Stimulated activated CD4-positive, alpha-beta T cell treated with anti-CD3 and anti-CD28 coated beads, Interleukin-12 subunit alpha, Interleukin-12 subunit beta, amount 100 ng/mL, for 48 hours (primary cell): ENCODE measurements at regions not wholly inside any gene's neighbourhood (a gene's known extent, or its start where the extent isn't known, plus 50 kb on each side); places are given as distances from the start of the nearest gene placed in this dataset.

Source experiments
- DNase-seq, 3 donors: peaks; one replicate each; pipeline ENCODE4 v3.0.0-alpha.2; 2020; ENCODE audit warnings: low read depth in 2 of 3, low spot score in 1 of 3

GRCh38 chr10:1928606-1929005 lies 191.3 kb upstream of the ADARB2 start:
- DNase-seq: no peak

DNA sequence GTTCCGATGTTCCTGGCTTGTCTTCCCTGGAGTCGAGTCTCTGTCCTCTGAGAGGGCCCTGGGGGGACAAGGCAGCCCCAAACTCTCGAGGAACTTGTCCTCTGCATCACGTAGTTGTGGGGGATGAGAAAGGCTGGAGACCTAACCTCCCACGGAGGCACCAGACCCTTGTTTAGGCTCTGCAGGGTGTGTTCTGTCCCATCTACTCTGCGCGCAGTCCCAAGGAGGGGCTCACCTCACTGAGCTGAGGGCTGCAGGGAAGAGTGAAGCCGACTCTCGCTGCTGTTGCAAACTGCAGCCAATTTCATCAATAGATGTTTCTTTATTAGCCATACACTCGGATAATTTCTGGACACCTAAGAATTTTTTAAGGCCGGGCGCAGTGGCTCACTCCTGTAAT lies 186.7 kb upstream of the ADARB2 start:
- DNase-seq: no peak

- DNase-seq: no peak
Observed at GRCh38 chr10:1923586-1923985, 186.3 kb upstream of the ADARB2 start.

- DNase-seq: no peak
Observed at GRCh38 chr10:1920941-1921340, 183.6 kb upstream of the ADARB2 start.

GRCh38 chr10:1920127-1920526 lies 182.8 kb upstream of the ADARB2 start:
- DNase-seq: no peak

GRCh38 chr10:1911771-1912170 lies 174.4 kb upstream of the ADARB2 start:
- no peak for DNase-seq

DNA sequence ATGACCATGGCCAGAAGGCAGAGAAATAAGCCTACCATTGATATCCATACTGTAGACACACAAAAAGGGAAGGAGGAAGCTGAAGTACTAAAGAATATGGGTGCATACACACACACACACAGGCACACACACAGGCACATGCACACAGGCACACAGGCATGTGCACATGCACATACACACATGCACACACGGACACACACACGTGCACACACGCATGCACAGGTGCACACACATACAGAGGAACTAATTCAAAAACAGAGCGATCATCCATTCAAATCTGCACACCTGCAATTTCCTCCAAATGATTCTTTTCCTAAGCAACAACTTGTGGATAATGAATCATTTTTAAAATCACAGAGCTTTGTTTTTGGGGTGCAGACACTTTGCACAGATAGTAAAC lies 166.7 kb upstream of the ADARB2 start:
- no peak for DNase-seq

DNA sequence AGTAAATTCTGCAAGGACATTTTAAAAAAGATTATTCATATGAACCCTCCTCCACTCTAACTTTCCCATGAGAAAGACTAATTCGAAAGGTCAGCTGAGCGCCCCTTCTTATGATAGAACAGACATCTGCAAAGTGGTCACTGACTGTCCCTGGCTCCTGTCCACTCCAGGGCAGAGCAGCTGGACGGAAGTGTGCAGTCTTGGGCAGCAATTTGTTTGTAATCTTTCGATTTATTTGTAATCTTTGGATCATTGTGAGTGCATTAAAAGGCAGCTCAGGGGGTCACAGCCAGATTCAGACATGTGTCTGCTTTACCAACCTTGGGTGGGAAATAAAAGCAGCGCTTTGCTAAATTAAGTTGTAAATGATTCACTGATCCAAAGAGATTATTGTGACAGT lies 158.8 kb upstream of the ADARB2 start:
- no peak for DNase-seq

DNA sequence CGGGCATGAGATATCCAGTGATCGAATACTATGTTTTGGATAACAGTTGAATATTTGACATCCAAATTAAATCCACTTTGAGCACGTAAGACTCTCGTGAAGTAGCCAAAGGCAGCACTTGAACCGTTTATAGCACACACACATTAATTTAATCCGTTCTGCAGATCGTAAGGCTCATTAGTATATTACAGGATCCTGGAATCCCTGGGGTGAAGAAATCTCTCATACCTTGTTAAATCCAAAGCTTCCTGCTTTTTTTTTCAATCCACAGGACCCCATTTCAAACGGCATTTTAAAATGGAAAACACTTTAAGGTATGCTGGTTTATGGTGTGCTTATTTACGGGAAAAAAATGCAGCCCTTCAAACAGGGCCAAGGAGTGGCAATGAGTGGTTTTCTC lies 158.4 kb upstream of the ADARB2 start:
- DNase-seq: no peak

GRCh38 chr10:1894912-1895311 lies 157.6 kb upstream of the ADARB2 start:
- DNase-seq: no peak

DNA sequence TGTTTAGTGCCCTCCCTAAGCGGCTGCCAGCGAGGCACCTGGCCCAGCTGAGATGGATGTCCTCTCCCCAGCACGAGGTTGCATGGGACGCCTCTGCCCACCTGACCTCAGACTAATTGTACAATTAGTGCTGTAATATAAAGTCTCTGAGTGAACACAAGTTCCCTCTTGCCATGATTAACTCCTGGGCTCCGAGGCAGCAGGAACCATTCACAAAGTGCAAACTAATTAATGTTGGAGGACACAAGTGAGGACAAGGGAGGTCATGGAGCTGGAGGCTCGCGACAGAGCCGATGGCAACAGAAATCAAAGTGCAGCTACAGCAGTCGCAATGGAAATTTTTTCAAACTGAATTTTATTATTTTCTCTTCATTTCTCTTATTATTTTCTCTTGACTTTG lies 156.6 kb upstream of the ADARB2 start:
- DNase-seq: no peak

GRCh38 chr10:1886039-1886438 lies 148.7 kb upstream of the ADARB2 start:
- DNase-seq: no peak

- DNase-seq: no peak
Observed at GRCh38 chr10:1882728-1883127, 145.4 kb upstream of the ADARB2 start.

- DNase-seq: no peak
Observed at GRCh38 chr10:1882180-1882579, 144.9 kb upstream of the ADARB2 start.

GRCh38 chr10:1881636-1882035 lies 144.3 kb upstream of the ADARB2 start:
- no peak for DNase-seq

DNA sequence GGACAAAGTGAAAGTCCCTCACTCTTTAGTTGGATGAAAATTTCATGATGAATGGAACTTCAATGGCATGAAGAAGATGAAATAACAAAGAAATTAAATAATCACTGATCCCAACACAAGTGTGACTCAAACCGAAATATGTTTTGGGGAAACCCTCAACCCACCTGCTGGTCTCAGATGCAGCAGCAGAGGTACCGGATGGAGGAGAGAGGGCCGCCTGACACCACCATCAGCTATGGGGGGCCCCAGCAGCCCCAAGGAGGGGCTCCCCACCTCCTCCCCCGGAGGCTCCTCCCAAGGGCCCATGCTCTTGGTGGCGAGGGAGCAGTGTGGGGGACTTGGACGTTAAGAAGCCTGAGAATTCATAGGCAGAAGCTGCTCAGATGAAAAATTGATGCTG lies 137.2 kb upstream of the ADARB2 start:
- no peak for DNase-seq

DNA sequence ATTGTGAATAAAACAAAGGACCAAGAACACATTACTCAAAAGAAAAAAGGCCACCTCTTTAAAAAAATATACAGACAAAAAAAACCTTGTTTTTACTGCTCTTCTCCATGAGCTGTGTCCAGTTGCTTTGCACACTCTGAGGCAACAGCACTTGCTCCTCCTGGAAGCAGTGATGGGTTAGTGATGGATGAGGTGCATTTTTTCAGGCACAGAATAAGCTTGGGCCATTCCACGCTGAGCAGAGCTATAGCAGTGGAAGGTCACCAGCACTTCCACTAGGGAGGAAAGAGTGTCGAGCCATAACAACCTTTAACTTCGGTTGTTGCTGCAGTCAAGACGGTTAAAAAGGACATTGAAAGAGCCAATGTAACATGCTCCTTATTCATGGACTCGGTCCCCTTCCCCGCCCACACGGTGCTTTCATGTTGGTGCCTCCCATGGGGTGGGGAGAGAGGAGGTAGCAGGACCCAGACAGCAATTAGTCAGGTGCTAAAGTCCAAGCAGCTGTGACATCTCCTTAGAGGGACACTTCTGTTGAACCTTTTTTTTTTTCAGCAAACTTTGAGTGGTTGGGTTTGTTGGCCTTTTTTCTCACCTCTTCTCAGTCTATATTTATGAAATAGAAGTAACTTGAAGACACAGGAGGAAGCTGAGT lies 136.5 kb upstream of the ADARB2 start:
- DNase-seq: no peak

DNA sequence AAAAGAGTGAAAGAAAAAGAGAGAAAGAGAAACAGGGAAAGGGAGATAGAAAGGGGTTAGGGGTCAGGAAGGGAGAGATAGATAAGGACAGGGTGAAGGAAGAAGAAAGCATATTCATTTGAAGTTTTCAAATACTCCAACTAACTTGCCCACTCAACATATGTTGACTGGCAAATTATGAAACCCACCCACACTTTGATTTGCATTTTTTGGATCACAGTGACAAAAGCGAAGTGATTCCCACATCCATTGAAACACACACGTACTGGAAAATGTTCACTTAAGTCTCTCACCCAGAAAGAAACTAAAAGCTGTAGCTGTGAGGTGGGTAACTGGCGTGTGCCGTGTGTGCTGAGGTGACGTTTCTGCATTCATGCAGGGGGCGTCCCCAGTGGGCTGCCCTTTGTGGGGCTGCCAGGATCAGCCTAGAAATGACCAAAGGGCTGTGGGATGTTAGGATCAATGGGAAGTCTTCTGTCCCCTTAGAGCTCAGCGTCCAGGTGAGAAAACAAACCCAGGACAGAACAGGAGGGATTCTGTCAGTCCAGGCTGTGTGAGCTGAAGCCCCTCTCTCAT lies 134.9 kb upstream of the ADARB2 start:
- DNase-seq: no peak

DNA sequence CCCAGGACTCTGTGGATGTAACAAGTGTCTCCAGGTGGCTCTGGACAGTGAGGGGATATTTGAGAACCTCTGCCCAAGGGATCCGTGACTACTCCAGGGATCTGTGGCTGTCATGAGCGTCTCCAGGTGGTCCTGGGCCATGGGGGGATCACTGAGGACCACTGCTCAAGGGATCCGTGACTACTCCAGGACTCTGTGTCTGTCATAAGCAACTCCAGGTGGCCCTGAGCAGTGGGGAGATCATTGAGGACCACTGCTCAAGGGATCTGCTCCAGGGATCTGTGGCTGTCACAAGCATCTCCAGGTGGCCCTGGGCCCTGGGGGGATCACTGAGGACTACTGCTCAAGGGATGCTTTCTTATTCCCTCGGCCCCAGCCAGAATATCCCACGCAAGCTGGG lies 133.2 kb upstream of the ADARB2 start:
- DNase-seq: no peak

- no peak for DNase-seq
Observed at GRCh38 chr10:1869861-1870260, 132.5 kb upstream of the ADARB2 start.

GRCh38 chr10:1860351-1860750 lies 123.0 kb upstream of the ADARB2 start:
- no peak for DNase-seq

DNA sequence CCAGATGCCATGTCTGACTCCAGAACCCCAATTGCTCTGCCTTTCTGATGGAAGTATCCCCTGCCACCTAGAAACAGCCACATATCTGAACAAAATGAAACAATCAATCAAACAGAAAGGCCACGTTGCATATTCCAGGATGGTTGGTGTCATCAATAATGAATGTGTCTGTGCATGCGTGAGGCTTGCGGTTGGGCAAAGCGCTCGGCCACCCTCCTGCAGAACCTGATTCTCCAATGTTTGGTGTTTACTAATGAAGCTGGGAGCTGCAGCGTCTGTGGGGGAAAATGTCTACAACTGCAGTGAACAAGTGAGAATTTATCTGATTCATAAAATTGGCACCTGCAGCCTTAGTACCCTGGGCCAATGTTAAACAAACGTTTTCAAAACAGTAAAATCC lies 121.2 kb upstream of the ADARB2 start:
- no peak for DNase-seq

DNA sequence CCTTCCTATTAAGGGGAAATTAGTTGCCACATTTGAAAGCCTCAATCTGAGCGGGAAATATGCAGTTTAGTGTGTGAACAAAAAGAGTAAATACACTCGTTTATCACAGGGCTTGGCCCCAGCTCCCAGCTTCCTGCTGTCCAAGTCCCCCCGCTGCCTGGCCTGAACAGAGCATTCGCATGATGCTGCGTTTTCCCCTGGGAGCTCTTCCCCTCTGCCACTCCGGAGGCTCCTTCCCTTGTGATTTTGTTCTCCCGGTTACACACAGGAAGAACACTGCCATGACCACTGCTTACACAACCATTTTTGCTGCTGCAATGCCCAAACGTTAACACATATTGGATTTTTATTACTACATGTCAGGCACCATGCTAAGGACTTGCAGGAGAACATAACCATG lies 120.7 kb upstream of the ADARB2 start:
- no peak for DNase-seq
